GM12872 (cell line): ENCODE measurements at regions not wholly inside any gene's neighbourhood (a gene's known extent, or its start where the extent isn't known, plus 50 kb on each side); places are given as distances from the start of the nearest gene placed in this dataset.

Source experiments
- CTCF ChIP-seq: IDR thresholded peaks from 3 replicates; pipeline ENCODE4 v1.5.1; 2011; ENCODE audit warnings: low read depth, mild to moderate bottlenecking, low read length, moderate library complexity; ENCODE audit not compliant: insufficient read depth

DNA sequence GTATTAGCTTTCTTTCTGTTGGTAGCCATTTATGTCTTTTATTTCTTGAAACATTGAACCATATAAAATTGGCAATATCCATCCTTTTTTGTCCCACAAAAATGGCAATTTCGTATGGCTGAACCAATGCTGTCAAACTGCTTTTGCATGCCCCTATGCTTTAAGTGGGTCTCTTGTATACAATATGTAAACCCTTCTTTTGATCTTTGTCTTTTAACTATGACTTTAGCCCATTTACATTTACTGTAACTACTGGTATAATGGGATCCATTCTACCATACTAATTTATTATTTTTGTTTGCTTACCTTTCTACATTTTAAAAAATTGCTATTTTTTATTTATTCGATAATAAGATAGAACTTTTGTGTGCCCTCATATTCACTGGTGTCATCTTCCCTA is 93.4 kb downstream of the TENT4A start:
- TF ChIP-seq CTCF, result no peak

DNA sequence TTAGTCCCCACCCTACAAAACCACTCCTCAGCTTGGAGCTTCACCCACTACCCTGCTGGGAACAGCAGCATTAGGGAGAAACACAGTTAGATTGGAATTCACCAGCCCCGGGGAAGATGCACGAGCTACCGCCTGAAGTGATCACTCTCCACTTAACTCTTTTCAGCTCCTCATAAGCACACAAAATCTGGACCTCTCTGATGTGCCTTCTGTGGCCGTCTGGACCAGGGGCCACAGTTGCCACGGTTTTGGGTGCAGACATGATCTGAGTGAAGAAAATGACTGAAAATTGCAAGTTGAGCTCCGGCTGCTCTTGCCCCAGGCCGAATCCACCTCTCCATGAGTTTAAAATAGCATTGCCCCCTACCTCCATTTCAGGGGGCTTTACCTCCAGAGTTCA is 95.2 kb downstream of the TENT4A start:
- TF ChIP-seq CTCF, result no peak

DNA sequence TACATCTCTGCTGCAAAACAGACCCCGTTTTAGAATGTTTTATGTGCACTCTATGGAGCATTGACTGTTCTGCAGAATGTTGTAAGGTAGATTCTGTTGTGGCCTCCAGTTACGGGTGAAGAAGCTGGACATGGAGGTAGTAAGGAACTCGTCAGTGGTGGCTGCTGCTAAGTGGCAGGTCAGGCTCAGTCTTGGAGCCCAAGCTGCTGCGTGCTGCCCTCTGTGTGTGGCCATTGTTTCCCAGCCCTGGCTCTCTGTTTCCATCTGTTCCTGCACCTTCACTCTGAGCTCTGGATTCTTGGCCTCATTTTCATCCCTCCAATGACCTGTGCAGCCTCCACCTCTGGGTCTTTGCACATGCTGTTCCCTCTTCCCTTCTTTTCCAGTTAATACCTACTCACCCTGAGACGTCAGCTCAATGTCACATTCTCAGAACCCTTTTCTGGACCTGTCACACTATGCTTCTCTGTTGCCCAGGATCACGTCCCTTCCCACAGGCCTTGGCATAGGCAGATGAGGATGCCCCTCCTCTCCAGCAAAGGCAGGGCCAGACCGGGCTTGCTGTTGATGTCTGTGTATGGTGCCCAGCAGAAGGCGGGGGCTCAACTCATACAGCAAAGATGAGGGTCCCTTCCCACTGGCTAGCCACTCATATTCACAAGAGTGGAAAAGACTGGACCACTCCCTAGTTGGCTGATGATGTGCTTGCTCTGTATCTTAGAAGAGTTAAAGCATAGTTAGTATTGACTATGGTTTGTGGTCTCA is 97.6 kb downstream of the TENT4A start:
- no peak for TF ChIP-seq CTCF

- no peak for TF ChIP-seq CTCF
These were observed 98.9 kb downstream of the TENT4A start for GRCh38 chr5:6812091-6812490.

GRCh38 chr5:6812800-6813731 is 99.8 kb downstream of the TENT4A start:
- no peak for TF ChIP-seq CTCF

DNA sequence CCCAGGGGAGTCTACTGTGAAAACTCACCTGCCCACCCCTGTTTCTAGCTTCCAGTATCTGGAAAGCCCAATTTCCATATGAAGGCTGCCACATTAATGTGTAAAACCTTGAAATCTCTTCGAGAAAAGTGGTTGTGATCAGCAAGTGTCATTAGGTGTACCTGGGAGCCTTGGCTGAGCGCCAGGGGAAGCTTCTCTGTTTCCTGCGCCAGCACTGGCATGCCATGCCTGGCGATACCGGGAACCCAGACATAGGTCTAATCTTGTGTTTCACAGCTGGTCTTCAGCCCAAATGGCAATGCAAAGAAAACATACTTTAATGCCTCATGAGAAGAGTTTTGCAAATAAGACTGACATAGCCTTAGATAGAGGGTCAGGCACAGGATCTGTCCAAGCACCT is 101.6 kb downstream of the TENT4A start:
- TF ChIP-seq CTCF, result no peak

DNA sequence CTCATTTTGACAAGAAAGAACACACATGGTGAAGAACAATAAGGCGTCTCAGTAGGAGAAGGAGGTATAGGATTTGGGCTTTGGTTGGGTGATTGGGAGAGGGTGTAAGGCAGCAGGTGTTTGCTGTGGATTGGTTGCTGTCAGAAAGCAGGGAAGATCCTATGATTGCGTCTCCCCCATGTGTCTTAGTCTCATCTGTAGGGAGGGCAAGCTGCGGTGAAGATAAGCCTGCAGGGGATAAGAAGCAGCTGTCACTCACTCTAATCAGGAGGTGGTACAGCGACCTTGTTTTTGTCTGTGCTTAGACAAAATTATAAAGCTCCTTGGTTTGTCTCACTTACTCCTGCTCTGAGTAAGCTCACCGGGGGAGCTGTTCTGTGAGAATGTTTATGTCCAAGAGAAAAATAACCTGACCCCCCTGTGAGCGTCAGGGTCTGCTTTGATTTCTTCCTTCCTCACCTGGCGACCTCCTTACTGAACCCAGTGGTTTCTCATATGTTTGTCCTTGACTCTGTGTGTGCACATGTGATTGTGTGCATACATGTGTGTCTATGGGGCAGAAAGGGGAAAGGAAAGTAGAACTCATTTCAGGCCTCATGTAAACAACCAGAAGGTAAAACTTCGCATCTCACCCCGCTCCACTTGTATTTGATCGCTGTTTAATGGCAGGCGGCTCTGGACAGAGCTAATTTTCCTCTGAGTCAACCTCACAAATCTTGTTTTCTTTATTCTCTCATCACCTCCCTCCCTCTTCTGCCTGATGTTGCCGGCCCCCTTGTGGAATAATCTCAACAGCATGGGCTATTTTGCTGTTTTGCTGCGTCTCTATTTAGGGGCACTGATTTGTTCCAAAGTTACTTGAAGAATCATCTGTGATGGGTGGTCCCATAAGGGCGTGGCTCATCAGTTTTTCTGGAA is 105.6 kb downstream of the TENT4A start:
- no peak for TF ChIP-seq CTCF
